ENCODE measurements at regions not wholly inside any gene's neighbourhood (a gene's known extent, or its start where the extent isn't known, plus 50 kb on each side); places are given as distances from the start of the nearest gene placed in this dataset.

DNA sequence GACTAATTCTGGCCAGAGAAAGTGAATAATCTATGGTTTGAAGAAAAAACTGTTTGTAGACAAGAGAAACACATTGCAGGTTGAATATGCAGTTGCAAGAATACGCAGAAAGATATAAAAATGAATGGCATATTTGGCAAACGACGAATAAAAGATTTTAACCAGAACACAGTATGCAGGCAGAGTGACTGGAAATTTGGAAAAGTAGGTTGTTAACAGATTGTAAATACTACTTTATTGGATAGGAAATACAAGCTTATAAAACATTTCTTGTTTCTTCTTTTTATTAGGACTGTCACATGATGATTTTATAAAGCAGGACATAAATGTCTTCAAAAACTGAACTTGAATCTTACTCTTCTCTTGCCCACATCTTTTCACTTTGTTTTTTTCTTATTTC, 573.3 kb upstream of the PBX1 start:
- no peak for TF ChIP-seq TCFL5 (CRISPR knock-in tag; conservative IDR thresholded peaks at IDR 0.05)
- TF ChIP-seq ATF3 (IDR thresholded peaks at IDR 0.05) = no peak
- TF ChIP-seq ATF3 (CRISPR knock-in tag; conservative IDR thresholded peaks at IDR 0.05) = no peak
- TF ChIP-seq TRIM28 (IDR thresholded peaks at IDR 0.05) = no peak
- TF ChIP-seq SNRNP70 (optimal IDR thresholded peaks at IDR 0.05; ENCODE audit: low read depth, low read length) = no peak
- TF ChIP-seq CBFA2T2 (conservative IDR thresholded peaks at IDR 0.05) = no peak
- no peak for TF ChIP-seq BDP1 (IDR thresholded peaks at IDR 0.05; ENCODE audit: insufficient read depth, insufficient read length)
- TF ChIP-seq, protein P1, sequence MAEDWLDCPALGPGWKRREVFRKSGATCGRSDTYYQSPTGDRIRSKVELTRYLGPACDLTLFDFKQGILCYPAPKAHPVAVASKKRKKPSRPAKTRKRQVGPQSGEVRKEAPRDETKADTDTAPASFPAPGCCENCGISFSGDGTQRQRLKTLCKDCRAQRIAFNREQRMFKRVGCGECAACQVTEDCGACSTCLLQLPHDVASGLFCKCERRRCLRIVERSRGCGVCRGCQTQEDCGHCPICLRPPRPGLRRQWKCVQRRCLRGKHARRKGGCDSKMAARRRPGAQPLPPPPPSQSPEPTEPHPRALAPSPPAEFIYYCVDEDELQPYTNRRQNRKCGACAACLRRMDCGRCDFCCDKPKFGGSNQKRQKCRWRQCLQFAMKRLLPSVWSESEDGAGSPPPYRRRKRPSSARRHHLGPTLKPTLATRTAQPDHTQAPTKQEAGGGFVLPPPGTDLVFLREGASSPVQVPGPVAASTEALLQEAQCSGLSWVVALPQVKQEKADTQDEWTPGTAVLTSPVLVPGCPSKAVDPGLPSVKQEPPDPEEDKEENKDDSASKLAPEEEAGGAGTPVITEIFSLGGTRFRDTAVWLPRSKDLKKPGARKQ (CRISPR knock-in tag; IDR thresholded peaks at IDR 0.05) = no peak
- Histone ChIP-seq H3K4me3 (no peak overlapping the region), H3K79me2 (ENCODE audit: control insufficient read depth, insufficient read depth, low read length) (no peaks in the 10 kb centered on the region), H3K9me3 (replicated peaks; ENCODE audit: control insufficient read depth, insufficient read depth, low read depth, low read length) (no peaks in the 10 kb centered on the region), H3K27me3 (ENCODE audit: control insufficient read depth in 2 of 2, insufficient read depth in 2 of 2, low read length in 2 of 2) (no peaks in the 10 kb centered on the region), H3K9me1 (ENCODE audit: control insufficient read depth, insufficient read depth, low read length) (no peaks in the 10 kb centered on the region), H3K9ac (ENCODE audit: insufficient read depth in 1 of 2, low read depth in 2 of 2, low read length in 2 of 2) (no peak overlapping the region), H3K27ac (ENCODE audit: extremely low read depth, low read depth, low read length) (no peak overlapping the region), H2AFZ (ENCODE audit: low read depth, low read length) (no peak overlapping the region), H3K4me2 (ENCODE audit: insufficient read depth, low read length) (no peak overlapping the region), H4K20me1 (replicated peaks; ENCODE audit: control insufficient read depth, insufficient read depth, low read length) (no peaks in the 10 kb centered on the region), H3K4me1 (replicated peaks in 1 of 2; ENCODE audit: control insufficient read depth in 2 of 2, insufficient read depth in 2 of 2, low read length in 2 of 2) (no peaks in the 10 kb centered on the region), H3K36me3 (ENCODE audit: control insufficient read depth, insufficient read depth, low read length) (no peaks in the 10 kb centered on the region)
- intact Hi-C loops (cut with micrococcal nuclease) = no loop called here
- FAIRE-seq = no peak
- CTCF ChIA-PET (ENCODE audit: low intra/inter-chr PET ratio) = no interaction called here
- in situ Hi-C loops (cut with MboI) = no loop called here
- no peak for ATAC-seq
- POLR2A ChIA-PET = no interaction called here
- DNase-seq (ENCODE audit: extremely low read depth in 1 of 4, low spot score in 3 of 4) = no peak
- no TSS peak for BruUV-seq (replicated peaks)
- 1% methylated on average over 3 of the region's 3 CpGs for WGBS (ENCODE audit: insufficient coverage, low coverage, missing lambda C conversion rate)

Data from K562 (cell line).